ENCODE measurements at regions not wholly inside any gene's neighbourhood (a gene's known extent, or its start where the extent isn't known, plus 50 kb on each side); places are given as distances from the start of the nearest gene placed in this dataset.

- no peak for DNase-seq (ENCODE audit: low spot score)
These were observed 737.1 kb upstream of the FLRT2 start for GRCh38 chr14:84792722-84793410.

- DNase-seq (ENCODE audit: low spot score): no peak
These were observed 732.6 kb upstream of the FLRT2 start for GRCh38 chr14:84797326-84797725.

GRCh38 chr14:84804468-84804867, 725.5 kb upstream of the FLRT2 start:
- no peak for DNase-seq (ENCODE audit: low spot score)

- no peak for DNase-seq (ENCODE audit: low spot score)
These were observed 725.0 kb upstream of the FLRT2 start for GRCh38 chr14:84804895-84805294.

- no peak for DNase-seq (ENCODE audit: low spot score)
These were observed 723.8 kb upstream of the FLRT2 start for GRCh38 chr14:84806181-84806580.

GRCh38 chr14:84806622-84807021, 723.3 kb upstream of the FLRT2 start:
- no peak for DNase-seq (ENCODE audit: low spot score)

- no peak for DNase-seq (ENCODE audit: low spot score)
These were observed 722.3 kb upstream of the FLRT2 start for GRCh38 chr14:84807673-84808072.

- no peak for DNase-seq (ENCODE audit: low spot score)
These were observed 720.8 kb upstream of the FLRT2 start for GRCh38 chr14:84809158-84809557.

GRCh38 chr14:84814391-84814790, 715.6 kb upstream of the FLRT2 start:
- DNase-seq (ENCODE audit: low spot score): no peak

- no peak for DNase-seq (ENCODE audit: low spot score)
These were observed 710.4 kb upstream of the FLRT2 start for GRCh38 chr14:84819528-84819927.

- no peak for DNase-seq (ENCODE audit: low spot score)
These were observed 704.3 kb upstream of the FLRT2 start for GRCh38 chr14:84825481-84826251.

GRCh38 chr14:84826294-84826693, 703.6 kb upstream of the FLRT2 start:
- DNase-seq (ENCODE audit: low spot score): no peak

GRCh38 chr14:84850595-84850994, 679.3 kb upstream of the FLRT2 start:
- DNase-seq (ENCODE audit: low spot score): no peak

GRCh38 chr14:84856751-84857534, 673.0 kb upstream of the FLRT2 start:
- DNase-seq (ENCODE audit: low spot score): no peak

- no peak for DNase-seq (ENCODE audit: low spot score)
These were observed 672.4 kb upstream of the FLRT2 start for GRCh38 chr14:84857571-84857970.

GRCh38 chr14:84859116-84859515, 670.8 kb upstream of the FLRT2 start:
- DNase-seq (ENCODE audit: low spot score): no peak

- no peak for DNase-seq (ENCODE audit: low spot score)
These were observed 665.2 kb upstream of the FLRT2 start for GRCh38 chr14:84864548-84865271.

- DNase-seq (ENCODE audit: low spot score): no peak
These were observed 658.2 kb upstream of the FLRT2 start for GRCh38 chr14:84871734-84872133.

- no peak for DNase-seq (ENCODE audit: low spot score)
These were observed 655.5 kb upstream of the FLRT2 start for GRCh38 chr14:84874436-84874835.

- DNase-seq (ENCODE audit: low spot score): no peak
These were observed 652.9 kb upstream of the FLRT2 start for GRCh38 chr14:84877061-84877460.

- DNase-seq (ENCODE audit: low spot score): no peak
These were observed 647.1 kb upstream of the FLRT2 start for GRCh38 chr14:84882830-84883229.

- DNase-seq (ENCODE audit: low spot score): no peak
These were observed 644.9 kb upstream of the FLRT2 start for GRCh38 chr14:84885061-84885460.

Measured in hematopoietic multipotent progenitor cell treated with erythropoietin and hydrocortisone succinate and interleukin-3 and kit ligand, for 15 days (in vitro differentiated cells).